IMR-90 (cell line): ENCODE measurements at regions not wholly inside any gene's neighbourhood (a gene's known extent, or its start where the extent isn't known, plus 50 kb on each side); places are given as distances from the start of the nearest gene placed in this dataset.

Experiments used
- BHLHE40 ChIP-seq: fragments of 150-350 bp; IDR thresholded peaks from 2 replicates; pipeline ENCODE4 v1.6.1; 2016; ENCODE audit warnings: mild to moderate bottlenecking, low read depth, low read length
- CTCF ChIP-seq: conservative IDR thresholded peaks from 2 replicates; pipeline ENCODE4 v1.5.1; 2012; ENCODE audit warnings: mild to moderate bottlenecking, low read depth, low read length, improper control_type of control experiment
- FOS ChIP-seq: fragments of 150-350 bp; IDR thresholded peaks from 2 replicates; pipeline ENCODE4 v1.6.1; 2016; ENCODE audit warnings: low read depth, low read length
- MAZ ChIP-seq: IDR thresholded peaks from 2 replicates; pipeline ENCODE4 v1.6.1; 2012; ENCODE audit warnings: low read depth, mild to moderate bottlenecking, low read length, improper control_type of control experiment, moderate library complexity, borderline replicate concordance
- MXI1 ChIP-seq: IDR thresholded peaks from 2 replicates; pipeline ENCODE4 v1.6.1; 2012; ENCODE audit warnings: low read depth, mild to moderate bottlenecking, low read length, moderate library complexity, borderline replicate concordance
- POLR2A ChIP-seq: IDR thresholded peaks from 2 replicates; pipeline ENCODE4 v1.6.1; 2012; ENCODE audit warnings: mild to moderate bottlenecking, low read depth, low read length
- RAD21 ChIP-seq: IDR thresholded peaks from 2 replicates; pipeline ENCODE4 v1.6.1; 2012; ENCODE audit warnings: low read length, improper control_type of control experiment
- TF ChIP-seq, protein P1 (sequence below): fragments of 150-350 bp; IDR thresholded peaks from 2 replicates; pipeline ENCODE4 v1.6.1; 2017; ENCODE audit warnings: mild to moderate bottlenecking, antibody characterized with exemption, low read length, low read depth

GRCh38 chr3:106725566-106725965, 651.7 kb upstream of the CCDC54 start:
- TF ChIP-seq POLR2A (no peak), RAD21 (no peak), CTCF (no peak), FOS (no peak), MXI1 (no peak), BHLHE40 (no peak), MAZ (no peak)
- TF ChIP-seq, protein P1, sequence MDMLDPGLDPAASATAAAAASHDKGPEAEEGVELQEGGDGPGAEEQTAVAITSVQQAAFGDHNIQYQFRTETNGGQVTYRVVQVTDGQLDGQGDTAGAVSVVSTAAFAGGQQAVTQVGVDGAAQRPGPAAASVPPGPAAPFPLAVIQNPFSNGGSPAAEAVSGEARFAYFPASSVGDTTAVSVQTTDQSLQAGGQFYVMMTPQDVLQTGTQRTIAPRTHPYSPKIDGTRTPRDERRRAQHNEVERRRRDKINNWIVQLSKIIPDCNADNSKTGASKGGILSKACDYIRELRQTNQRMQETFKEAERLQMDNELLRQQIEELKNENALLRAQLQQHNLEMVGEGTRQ = no peak
